ENCODE measurements at regions not wholly inside any gene's neighbourhood (a gene's known extent, or its start where the extent isn't known, plus 50 kb on each side); places are given as distances from the start of the nearest gene placed in this dataset.

DNA sequence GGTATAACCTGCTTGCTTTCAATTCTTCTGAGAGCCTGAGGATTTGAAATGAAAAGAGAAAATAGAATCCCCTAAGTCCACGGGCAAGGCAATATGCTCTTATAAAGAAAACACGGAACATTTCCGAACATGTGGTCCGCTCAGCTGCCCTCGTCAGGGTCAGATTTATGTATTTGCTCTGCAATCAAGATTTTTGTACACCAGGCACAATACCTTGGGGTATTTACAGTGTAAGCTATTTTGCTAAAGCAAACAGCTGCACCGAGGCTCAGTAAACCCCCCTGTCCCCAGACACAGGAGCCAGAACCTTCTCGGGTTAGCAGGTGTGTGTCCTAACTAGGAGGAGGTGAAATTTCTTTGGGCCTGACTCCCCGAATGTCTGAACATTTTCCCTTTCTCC is 155.8 kb upstream of the LRIG1 start:
- TF ChIP-seq POLR2A (IDR thresholded peaks at IDR 0.05) = no peak
- TF ChIP-seq, protein P1, sequence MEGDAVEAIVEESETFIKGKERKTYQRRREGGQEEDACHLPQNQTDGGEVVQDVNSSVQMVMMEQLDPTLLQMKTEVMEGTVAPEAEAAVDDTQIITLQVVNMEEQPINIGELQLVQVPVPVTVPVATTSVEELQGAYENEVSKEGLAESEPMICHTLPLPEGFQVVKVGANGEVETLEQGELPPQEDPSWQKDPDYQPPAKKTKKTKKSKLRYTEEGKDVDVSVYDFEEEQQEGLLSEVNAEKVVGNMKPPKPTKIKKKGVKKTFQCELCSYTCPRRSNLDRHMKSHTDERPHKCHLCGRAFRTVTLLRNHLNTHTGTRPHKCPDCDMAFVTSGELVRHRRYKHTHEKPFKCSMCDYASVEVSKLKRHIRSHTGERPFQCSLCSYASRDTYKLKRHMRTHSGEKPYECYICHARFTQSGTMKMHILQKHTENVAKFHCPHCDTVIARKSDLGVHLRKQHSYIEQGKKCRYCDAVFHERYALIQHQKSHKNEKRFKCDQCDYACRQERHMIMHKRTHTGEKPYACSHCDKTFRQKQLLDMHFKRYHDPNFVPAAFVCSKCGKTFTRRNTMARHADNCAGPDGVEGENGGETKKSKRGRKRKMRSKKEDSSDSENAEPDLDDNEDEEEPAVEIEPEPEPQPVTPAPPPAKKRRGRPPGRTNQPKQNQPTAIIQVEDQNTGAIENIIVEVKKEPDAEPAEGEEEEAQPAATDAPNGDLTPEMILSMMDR (IDR thresholded peaks at IDR 0.05) = no peak

Data from ovary (tissue), 3 donors.